DND-41 (cell line): ENCODE measurements at regions not wholly inside any gene's neighbourhood (a gene's known extent, or its start where the extent isn't known, plus 50 kb on each side); places are given as distances from the start of the nearest gene placed in this dataset.
A peak's percentile ranks its signal among the peaks of the same experiment; 100 is the strongest.
"Not testable (repeated sequence)": the region's sequence is repeated elsewhere in the genome, so short reads cannot be mapped to it uniquely, and the experiment has no call there.

Experiments used
- ATAC-seq: fragments of 200-7000 bp; cut with Tn5 transposase; 3 replicates; pipeline ENCODE4 v1.9.1; 2021; ENCODE audit warnings: low read depth; ENCODE audit not compliant: insufficient read depth
- DNase-seq: peaks from one replicate; pipeline ENCODE4 v3.0.0-alpha.2; 2020
- H2AFZ ChIP-seq: 2 replicates; pipeline ENCODE4 v1.6.0; 2012; ENCODE audit warnings: low read depth, low read length
- H3K27ac ChIP-seq: 2 replicates; pipeline ENCODE4 v1.5.1; 2012; ENCODE audit warnings: low read length, inconsistent platforms
- H3K27me3 ChIP-seq: fragments of 200-600 bp; sonication (generic); 2 replicates; pipeline ENCODE4 v1.6.0; 2012; ENCODE audit warnings: low read length, mild to moderate bottlenecking, inconsistent platforms; ENCODE audit not compliant: insufficient read depth, poor library complexity
- H3K36me3 ChIP-seq: 2 replicates; pipeline ENCODE4 v1.5.1; 2012; ENCODE audit warnings: low read length, inconsistent platforms; ENCODE audit not compliant: insufficient read depth
- H3K4me1 ChIP-seq: 2 replicates; pipeline ENCODE4 v1.5.1; 2012; ENCODE audit warnings: mild to moderate bottlenecking, low read length; ENCODE audit not compliant: insufficient read depth
- H3K4me2 ChIP-seq: 2 replicates; pipeline ENCODE4 v1.6.0; 2012; ENCODE audit warnings: mild to moderate bottlenecking, moderate library complexity, low read length, inconsistent platforms; ENCODE audit not compliant: insufficient read depth
- H3K4me3 ChIP-seq, 2 experiments: fragments of 200-600 bp in 1 of 2; shearing (Covaris generic) in 1 of 2; 2 replicates each; pipeline ENCODE4 v1.5.1; 2012 to 2016; ENCODE audit warnings: inconsistent platforms in 2 of 2, low read length in 2 of 2, mild to moderate bottlenecking in 2 of 2, low read depth in 1 of 2, moderate library complexity in 1 of 2
- H3K79me2 ChIP-seq: 2 replicates; pipeline ENCODE4 v1.6.0; 2012; ENCODE audit warnings: low read length, inconsistent platforms; ENCODE audit not compliant: insufficient read depth
- H3K9ac ChIP-seq: 2 replicates; pipeline ENCODE4 v1.6.0; 2012; ENCODE audit warnings: low read depth, mild to moderate bottlenecking, inconsistent platforms, low read length, moderate library complexity
- H3K9me3 ChIP-seq: 2 replicates; pipeline ENCODE4 v1.5.1; 2012; ENCODE audit warnings: low read length, moderate library complexity, mild to moderate bottlenecking, inconsistent platforms; ENCODE audit not compliant: insufficient read depth, severe bottlenecking
- H4K20me1 ChIP-seq: 2 replicates; pipeline ENCODE4 v1.6.0; 2012; ENCODE audit warnings: low read length; ENCODE audit not compliant: insufficient read depth
- EZH2 ChIP-seq: IDR thresholded peaks from 3 replicates; pipeline ENCODE4 v1.6.1; 2012; ENCODE audit warnings: borderline replicate concordance, low read depth, mild to moderate bottlenecking, moderate library complexity, low read length, inconsistent platforms; ENCODE audit not compliant: severe bottlenecking
- TF ChIP-seq, protein P1 (sequence below): IDR thresholded peaks from 2 replicates; pipeline ENCODE4 v1.5.1; 2012; ENCODE audit warnings: borderline replicate concordance, low read length, moderate library complexity, mild to moderate bottlenecking; ENCODE audit not compliant: poor library complexity, severe bottlenecking; ENCODE audit errors: extremely low read depth

DNA sequence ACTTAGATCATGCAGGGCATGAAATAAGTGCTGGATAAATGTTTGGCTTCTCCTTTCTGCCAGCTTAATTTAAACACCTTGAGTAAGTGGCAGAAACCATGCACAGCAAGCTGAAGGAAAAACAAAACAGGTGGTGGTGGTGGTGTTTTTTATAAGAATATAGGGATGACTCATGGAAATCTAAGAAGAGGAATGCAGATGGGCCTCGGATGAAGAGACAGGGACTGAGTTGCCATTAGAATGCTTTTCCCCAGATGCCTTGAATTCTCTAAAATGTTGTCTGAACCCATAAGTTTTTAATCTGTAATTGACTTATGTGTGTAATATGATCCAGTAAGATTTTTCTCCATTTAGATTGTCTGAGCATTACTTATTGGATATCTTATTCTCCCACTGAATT, 93.1 kb upstream of the ZDHHC17 start:
- Histone ChIP-seq H3K4me2 (no peak overlapping the region), H3K27ac (no peak overlapping the region), H3K79me2 (no peaks in the 10 kb centered on the region), H3K4me3 (no peak overlapping the region), H4K20me1 (no peaks in the 10 kb centered on the region), H3K27me3 (no peaks in the 10 kb centered on the region), H3K36me3 (no peaks in the 10 kb centered on the region), H2AFZ (no peak overlapping the region), H3K4me1 (no peaks in the 10 kb centered on the region), H3K9ac (no peak overlapping the region), H3K9me3 (no peaks in the 10 kb centered on the region)
- ATAC-seq (no peak), DNase-seq (no peak)
- TF ChIP-seq, protein P1, sequence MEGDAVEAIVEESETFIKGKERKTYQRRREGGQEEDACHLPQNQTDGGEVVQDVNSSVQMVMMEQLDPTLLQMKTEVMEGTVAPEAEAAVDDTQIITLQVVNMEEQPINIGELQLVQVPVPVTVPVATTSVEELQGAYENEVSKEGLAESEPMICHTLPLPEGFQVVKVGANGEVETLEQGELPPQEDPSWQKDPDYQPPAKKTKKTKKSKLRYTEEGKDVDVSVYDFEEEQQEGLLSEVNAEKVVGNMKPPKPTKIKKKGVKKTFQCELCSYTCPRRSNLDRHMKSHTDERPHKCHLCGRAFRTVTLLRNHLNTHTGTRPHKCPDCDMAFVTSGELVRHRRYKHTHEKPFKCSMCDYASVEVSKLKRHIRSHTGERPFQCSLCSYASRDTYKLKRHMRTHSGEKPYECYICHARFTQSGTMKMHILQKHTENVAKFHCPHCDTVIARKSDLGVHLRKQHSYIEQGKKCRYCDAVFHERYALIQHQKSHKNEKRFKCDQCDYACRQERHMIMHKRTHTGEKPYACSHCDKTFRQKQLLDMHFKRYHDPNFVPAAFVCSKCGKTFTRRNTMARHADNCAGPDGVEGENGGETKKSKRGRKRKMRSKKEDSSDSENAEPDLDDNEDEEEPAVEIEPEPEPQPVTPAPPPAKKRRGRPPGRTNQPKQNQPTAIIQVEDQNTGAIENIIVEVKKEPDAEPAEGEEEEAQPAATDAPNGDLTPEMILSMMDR, result no peak
- no peak for TF ChIP-seq EZH2

GRCh38 chr12:76674669-76675315, 89.1 kb upstream of the ZDHHC17 start:
- H3K36me3 ChIP-seq, result no peaks in the 10 kb centered on the region
- no peaks in the 10 kb centered on the region for H4K20me1 ChIP-seq
- H3K9ac ChIP-seq, result no peak overlapping the region
- no peaks in the 10 kb centered on the region for H3K9me3 ChIP-seq
- ATAC-seq, result peak; percentile 42; the same call in 1 of the 3 replicates
- H3K27ac ChIP-seq, result no peak overlapping the region
- no peak for DNase-seq
- H3K4me1 ChIP-seq, result no peaks in the 10 kb centered on the region
- no peak overlapping the region for H2AFZ ChIP-seq
- H3K27me3 ChIP-seq, result no peaks in the 10 kb centered on the region
- no peaks in the 10 kb centered on the region for H3K79me2 ChIP-seq
- no peak for TF ChIP-seq EZH2
- TF ChIP-seq, protein P1, result no peak
- H3K4me3 ChIP-seq, result no peak overlapping the region
- H3K4me2 ChIP-seq, result no peak overlapping the region

DNA sequence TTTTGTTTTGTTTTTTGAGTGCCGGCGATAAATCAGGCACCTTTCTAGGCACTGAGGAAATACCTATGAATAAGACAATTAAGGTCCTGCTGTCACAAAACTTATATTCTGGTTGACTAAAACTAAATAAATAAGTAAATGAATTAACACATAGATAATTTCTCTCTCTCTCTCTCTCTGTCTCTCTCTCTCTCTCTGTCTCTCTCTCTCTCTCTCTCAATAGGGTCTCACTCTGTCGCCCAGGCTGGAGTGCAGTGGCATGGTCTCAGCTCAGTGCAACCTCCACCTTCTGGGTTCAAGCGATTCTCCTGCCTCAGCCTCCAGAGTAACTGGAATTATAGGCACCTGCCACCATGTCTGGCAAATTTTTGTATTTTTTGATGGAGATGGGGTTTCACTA, 87.7 kb upstream of the ZDHHC17 start:
- not testable (repeated sequence) for DNase-seq, H3K4me3 ChIP-seq, H3K9ac ChIP-seq, H3K27me3 ChIP-seq, H3K4me2 ChIP-seq, H4K20me1 ChIP-seq, ATAC-seq, H3K27ac ChIP-seq, H3K79me2 ChIP-seq, H3K9me3 ChIP-seq, H2AFZ ChIP-seq, H3K36me3 ChIP-seq, H3K4me1 ChIP-seq

- H3K4me2 ChIP-seq, result no peak overlapping the region
- no peaks in the 10 kb centered on the region for H3K4me1 ChIP-seq
- DNase-seq (no peak), ATAC-seq (no peak)
- no peaks in the 10 kb centered on the region for H3K36me3 ChIP-seq
- no peaks in the 10 kb centered on the region for H3K79me2 ChIP-seq
- TF ChIP-seq, protein P1, result no peak
- no peaks in the 10 kb centered on the region for H4K20me1 ChIP-seq
- H3K27ac ChIP-seq, result no peak overlapping the region
- H3K27me3 ChIP-seq, result no peaks in the 10 kb centered on the region
- H3K9ac ChIP-seq, result no peak overlapping the region
- no peaks in the 10 kb centered on the region for H3K9me3 ChIP-seq
- H3K4me3 ChIP-seq, result no peak overlapping the region
- no peak overlapping the region for H2AFZ ChIP-seq
Measured at GRCh38 chr12:76678992-76679391, 84.9 kb upstream of the ZDHHC17 start.
